BLaER1 treated with 17β-estradiol and CSF1 and Interleukin-3, amounts not matched to agents 10 nM and 100 nM (cell line): ENCODE measurements at regions not wholly inside any gene's neighbourhood (a gene's known extent, or its start where the extent isn't known, plus 50 kb on each side); places are given as distances from the start of the nearest gene placed in this dataset.

Experiments used
- H3K27ac ChIP-seq, 11 experiments: shearing (Covaris generic); formaldehyde crosslinking; 2 replicates each; pipeline ENCODE4 v1.8.1; 2022
- H3K27me3 ChIP-seq, 11 experiments: shearing (Covaris generic); formaldehyde crosslinking; 2 replicates each; pipeline ENCODE4 v1.8.1; 2022
- H3K36me3 ChIP-seq, 11 experiments: shearing (Covaris generic); formaldehyde crosslinking; 2 replicates each; pipeline ENCODE4 v1.8.1; 2022
- H3K4me1 ChIP-seq, 10 experiments: shearing (Covaris generic); formaldehyde crosslinking; 2 replicates each; pipeline ENCODE4 v1.8.1; 2022
- H3K4me2 ChIP-seq, 11 experiments: shearing (Covaris generic); formaldehyde crosslinking; 2 replicates each; pipeline ENCODE4 v1.8.1; 2022
- H3K4me3 ChIP-seq, 10 experiments: shearing (Covaris generic); formaldehyde crosslinking; 2 replicates each; pipeline ENCODE4 v1.8.1; 2022
- H3K9ac ChIP-seq, 11 experiments: shearing (Covaris generic); formaldehyde crosslinking; 2 replicates each; pipeline ENCODE4 v1.8.1; 2022
- H3K9me3 ChIP-seq, 11 experiments: shearing (Covaris generic); formaldehyde crosslinking; replicated peaks in 1 of 11; 2 replicates each; pipeline ENCODE4 v1.8.1; 2022
- H4K20me1 ChIP-seq, 11 experiments: shearing (Covaris generic); formaldehyde crosslinking; 2 replicates each; pipeline ENCODE4 v1.8.1; 2022
- Cebpa-rat ChIP-seq, 11 experiments: shearing (Covaris generic); IDR thresholded peaks; 2 replicates each; pipeline ENCODE4 v1.8.1; 2022

DNA sequence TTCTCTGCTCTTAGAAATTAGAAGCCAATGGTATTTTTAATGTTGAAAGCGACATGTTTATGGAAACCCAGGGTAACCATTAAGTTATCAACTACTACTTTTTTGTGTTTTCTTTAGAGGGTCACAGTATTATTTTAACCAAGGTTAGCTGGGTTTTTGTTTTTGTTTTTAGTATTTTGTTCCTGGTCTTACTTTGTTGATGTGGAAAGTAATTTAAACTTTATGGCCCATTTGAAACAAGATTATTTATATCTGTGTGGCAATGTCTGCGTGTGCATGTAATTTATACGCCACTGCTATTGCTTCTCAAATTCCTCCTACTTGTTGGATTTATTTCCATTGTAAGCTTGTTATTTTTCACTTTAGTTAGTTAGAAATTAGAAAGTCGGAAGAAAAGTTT, 722.1 kb upstream of the NR2F2 start:
- Histone ChIP-seq H3K4me3 (no peak overlapping the region), H4K20me1 (no peaks in the 10 kb centered on the region), H3K36me3 (no peaks in the 10 kb centered on the region), H3K27me3 (no peaks in the 10 kb centered on the region), H3K4me1 (peaks cover 7 to 29% (median 18%) of the 10 kb centered on the region in 10 experiments), H3K4me2 (peak overlapping the region in 3 of 11 experiments; percentile 24 to 64 (median 59); a peak in 4 of 22 replicates), H3K27ac (peak overlapping the region in 4 of 11 experiments; percentile 51 to 70 (median 60); a peak in 6 of 22 replicates), H3K9ac (no peak overlapping the region), H3K9me3 (no peaks in the 10 kb centered on the region)
- TF ChIP-seq Cebpa-rat (IDR thresholded peaks at IDR 0.05): no peak

DNA sequence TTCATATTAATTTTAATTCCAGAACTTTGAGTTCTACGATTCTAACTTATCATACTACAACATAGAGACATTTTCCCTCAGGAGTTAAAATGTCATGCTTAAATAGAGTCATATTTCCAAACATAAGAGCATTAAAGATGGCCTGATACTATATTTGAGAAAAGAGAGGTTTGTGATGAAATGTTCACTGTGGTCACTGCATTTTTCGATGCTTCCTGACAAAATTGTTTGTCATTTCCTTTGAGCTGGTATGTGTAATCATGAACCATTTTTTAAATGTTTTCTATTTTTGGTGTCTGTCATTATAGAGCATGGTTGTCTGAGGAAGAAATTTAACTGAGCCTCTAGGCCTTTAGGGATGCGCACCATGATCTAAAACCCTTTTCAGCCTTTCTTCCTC, 721.4 kb upstream of the NR2F2 start:
- Histone ChIP-seq H3K27me3 (no peaks in the 10 kb centered on the region), H3K27ac (peak overlapping the region in 7 of 11 experiments; percentile 13 to 70 (median 51); a peak in 11 of 22 replicates), H3K4me3 (no peak overlapping the region), H3K9me3 (no peaks in the 10 kb centered on the region), H3K9ac (no peak overlapping the region), H3K4me1 (peaks cover 2 to 23% (median 13%) of the 10 kb centered on the region in 10 experiments), H3K36me3 (no peaks in the 10 kb centered on the region), H3K4me2 (peak overlapping the region in 8 of 11 experiments; percentile 13 to 64 (median 56); a peak in 14 of 22 replicates), H4K20me1 (no peaks in the 10 kb centered on the region)
- no peak for TF ChIP-seq Cebpa-rat (IDR thresholded peaks at IDR 0.05)

DNA sequence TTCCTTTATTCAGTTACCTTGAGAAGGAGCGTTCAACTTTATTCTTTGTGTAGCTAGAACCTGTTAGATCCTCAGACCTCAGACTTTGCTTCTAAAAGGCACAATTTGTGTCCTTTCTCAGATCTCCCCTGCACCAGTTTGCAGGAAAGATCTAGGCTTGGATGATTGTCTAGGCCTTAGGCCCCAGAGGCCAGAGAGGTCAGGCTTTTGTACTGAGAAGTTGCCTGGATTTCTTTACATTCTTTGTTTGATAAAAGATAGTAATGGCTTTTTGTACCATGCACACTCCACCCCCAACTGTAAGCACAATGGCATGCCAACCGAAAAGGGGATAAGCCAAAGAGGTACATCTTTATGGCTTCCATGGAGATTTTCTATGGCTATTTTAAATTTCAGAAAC, 719.6 kb upstream of the NR2F2 start:
- Histone ChIP-seq H3K9ac (no peak overlapping the region), H4K20me1 (no peaks in the 10 kb centered on the region), H3K4me2 (no peak overlapping the region), H3K27ac (no peak overlapping the region), H3K36me3 (no peaks in the 10 kb centered on the region), H3K4me3 (no peak overlapping the region), H3K27me3 (no peaks in the 10 kb centered on the region), H3K4me1 (peaks cover 0 to 21% (median 12%) of the 10 kb centered on the region in 10 experiments; a peak in 14 of 20 replicates), H3K9me3 (no peaks in the 10 kb centered on the region)
- TF ChIP-seq Cebpa-rat (IDR thresholded peaks at IDR 0.05): no peak

DNA sequence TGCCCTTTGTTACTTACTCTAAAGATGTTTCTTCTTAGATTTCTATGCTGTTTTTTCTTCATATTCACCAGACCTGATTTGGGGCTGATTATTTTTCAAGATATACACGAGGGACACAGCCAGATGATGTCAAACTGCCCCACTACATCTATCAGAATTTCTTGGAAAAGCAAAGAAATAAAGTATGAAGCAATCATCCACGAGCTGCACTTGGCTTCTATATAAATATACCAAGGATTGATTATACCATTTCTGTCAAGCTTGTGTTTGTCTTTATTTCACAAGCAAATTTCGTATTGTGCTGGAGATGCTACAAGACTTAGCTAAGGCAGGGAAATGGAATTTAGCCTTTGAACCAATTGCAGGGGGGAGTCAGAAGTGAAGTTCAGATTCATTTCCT, 715.1 kb upstream of the NR2F2 start:
- no peaks in the 10 kb centered on the region for H3K4me1 ChIP-seq
- no peak overlapping the region for H3K4me2 ChIP-seq
- H3K36me3 ChIP-seq: no peaks in the 10 kb centered on the region
- H3K9me3 ChIP-seq: 0 out of 22 replicates have a peak, but pooled peaks cover 0 to 3% (median 0%) of the 10 kb centered on the region in 11 experiments
- H3K4me3 ChIP-seq: no peak overlapping the region
- no peak overlapping the region for H3K9ac ChIP-seq
- no peaks in the 10 kb centered on the region for H4K20me1 ChIP-seq
- TF ChIP-seq Cebpa-rat (IDR thresholded peaks at IDR 0.05): no peak
- no peaks in the 10 kb centered on the region for H3K27me3 ChIP-seq
- no peak overlapping the region for H3K27ac ChIP-seq

DNA sequence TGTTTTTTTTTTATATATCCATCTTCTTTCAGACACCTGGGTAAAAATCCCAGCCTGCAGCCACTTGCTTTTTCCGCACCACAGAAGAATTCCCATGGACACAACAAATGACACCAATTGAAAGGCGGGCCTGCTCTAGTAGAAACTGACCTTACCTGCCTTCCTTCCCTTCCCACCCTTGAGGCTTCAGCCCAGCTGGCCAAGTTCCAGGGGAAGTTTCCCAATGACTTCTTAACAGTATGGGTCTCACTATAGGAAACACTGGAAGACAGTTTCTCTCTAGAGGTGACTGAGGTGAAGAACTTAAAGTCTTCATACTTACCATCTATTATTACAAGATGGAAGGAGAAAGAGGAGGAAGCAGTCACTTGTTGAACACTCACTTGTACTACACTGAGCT, 714.2 kb upstream of the NR2F2 start:
- TF ChIP-seq Cebpa-rat (IDR thresholded peaks at IDR 0.05): no peak
- Histone ChIP-seq H3K9ac (no peak overlapping the region), H3K4me1 (peaks cover 0 to 9% (median 3%) of the 10 kb centered on the region in 10 experiments; a peak in 5 of 20 replicates), H3K9me3 (0 out of 22 replicates have a peak, but pooled peaks cover 0 to 3% (median 0%) of the 10 kb centered on the region in 11 experiments), H3K4me2 (no peak overlapping the region), H3K36me3 (no peaks in the 10 kb centered on the region), H3K27me3 (no peaks in the 10 kb centered on the region), H4K20me1 (no peaks in the 10 kb centered on the region), H3K27ac (no peak overlapping the region), H3K4me3 (no peak overlapping the region)

DNA sequence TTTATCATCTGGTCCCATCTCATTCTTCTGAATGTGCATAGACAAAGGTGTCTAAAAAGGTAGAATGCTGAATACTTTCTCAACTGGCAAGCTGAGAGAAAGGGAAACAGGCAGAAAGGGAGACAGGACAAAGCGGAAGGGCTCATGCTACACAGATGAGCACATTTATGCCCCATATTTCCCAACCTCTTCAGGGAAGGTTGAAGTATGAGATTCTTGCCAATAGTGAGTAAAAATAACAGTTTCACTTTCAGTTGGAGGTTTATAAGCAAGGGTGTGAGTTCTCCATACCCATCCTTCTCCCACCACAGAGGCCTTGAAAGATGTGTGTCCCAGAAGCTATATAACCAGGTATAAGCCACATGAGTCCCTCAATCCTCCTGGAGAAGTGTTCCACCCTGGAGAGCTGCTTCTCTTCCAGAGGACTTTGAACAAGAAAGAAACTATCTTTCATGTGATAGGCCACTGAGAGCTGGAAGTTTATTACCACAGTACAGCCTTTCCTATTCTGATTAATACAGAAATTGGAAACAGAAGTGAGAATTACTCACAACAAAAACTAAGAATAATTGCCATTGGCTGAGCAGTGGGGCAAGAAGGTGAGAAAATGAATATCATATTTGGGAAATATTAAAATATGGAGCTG, 709.4 kb upstream of the NR2F2 start:
- H4K20me1 ChIP-seq: no peaks in the 10 kb centered on the region
- TF ChIP-seq Cebpa-rat (IDR thresholded peaks at IDR 0.05): peak in 2 of 11 experiments; percentile 23 to 47; a peak in 1 of 22 replicates
- H3K27ac ChIP-seq: peak overlapping the region in 1 of 11 experiments; percentile 37; a peak in 2 of 22 replicates
- H3K9ac ChIP-seq: no peak overlapping the region
- no peaks in the 10 kb centered on the region for H3K27me3 ChIP-seq
- H3K4me1 ChIP-seq: peaks cover 0 to 9% (median 3%) of the 10 kb centered on the region in 10 experiments; a peak in 7 of 20 replicates
- peaks cover 0 to 14% (median 8%) of the 10 kb centered on the region in 11 experiments; a peak in 12 of 22 replicates for H3K9me3 ChIP-seq
- H3K4me3 ChIP-seq: no peak overlapping the region
- H3K36me3 ChIP-seq: no peaks in the 10 kb centered on the region
- H3K4me2 ChIP-seq: peak overlapping the region in 6 of 11 experiments; percentile 9 to 42 (median 20); a peak in 9 of 22 replicates

DNA sequence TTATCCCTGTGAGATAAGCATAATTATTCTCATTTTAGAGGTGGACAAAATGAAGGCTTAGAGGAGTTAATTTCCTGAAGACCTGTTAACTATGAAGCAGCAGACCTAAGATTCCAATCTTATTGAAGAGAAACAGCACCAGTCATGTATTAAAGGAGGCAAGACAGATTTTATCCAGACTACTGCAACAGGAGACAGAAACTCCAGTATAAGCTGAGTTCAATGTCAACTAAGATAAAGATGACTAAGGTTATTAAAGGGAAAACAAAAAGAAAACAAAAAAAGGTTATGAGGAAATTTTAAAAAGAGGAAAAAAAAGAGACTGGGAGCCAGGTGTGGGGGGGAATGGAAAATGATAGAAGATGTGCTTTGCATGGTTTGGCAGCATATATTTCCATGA, 707.7 kb upstream of the NR2F2 start:
- Histone ChIP-seq H3K9me3 (peaks cover 0 to 14% (median 8%) of the 10 kb centered on the region in 11 experiments; a peak in 12 of 22 replicates), H3K4me3 (no peak overlapping the region), H4K20me1 (no peaks in the 10 kb centered on the region), H3K9ac (no peak overlapping the region), H3K36me3 (no peaks in the 10 kb centered on the region), H3K4me2 (no peak overlapping the region), H3K4me1 (peaks cover 5 to 20% (median 16%) of the 10 kb centered on the region in 10 experiments; a peak in 16 of 20 replicates), H3K27ac (no peak overlapping the region), H3K27me3 (peaks cover 0 to 10% (median 0%) of the 10 kb centered on the region in 11 experiments; a peak in 1 of 22 replicates)
- TF ChIP-seq Cebpa-rat (IDR thresholded peaks at IDR 0.05): no peak

DNA sequence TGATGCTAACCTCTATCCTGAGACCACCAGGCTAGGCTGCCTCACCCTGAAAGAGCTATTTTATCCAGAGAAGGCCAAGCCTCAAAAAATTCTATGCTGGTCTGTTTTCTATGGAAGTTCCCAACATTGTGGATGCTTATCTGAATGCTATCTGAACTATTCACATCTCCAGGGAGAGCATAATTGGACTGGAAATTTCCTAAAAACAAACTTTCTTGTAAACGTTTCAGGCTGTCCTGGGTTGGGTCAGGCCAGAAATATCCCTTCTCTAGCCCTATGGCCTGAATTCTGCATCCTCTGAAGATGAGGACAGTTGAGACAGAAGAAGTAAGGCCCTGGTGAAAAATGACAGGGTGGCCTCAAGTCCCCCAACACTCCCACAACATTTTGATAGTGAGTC, 706.4 kb upstream of the NR2F2 start:
- Histone ChIP-seq H3K4me3 (no peak overlapping the region), H3K9me3 (peaks cover 0 to 14% (median 8%) of the 10 kb centered on the region in 11 experiments; a peak in 12 of 22 replicates), H3K9ac (no peak overlapping the region), H3K27me3 (peaks cover 0 to 10% (median 0%) of the 10 kb centered on the region in 11 experiments; a peak in 1 of 22 replicates), H3K4me1 (peaks cover 5 to 20% (median 16%) of the 10 kb centered on the region in 10 experiments; a peak in 16 of 20 replicates), H4K20me1 (no peaks in the 10 kb centered on the region), H3K36me3 (no peaks in the 10 kb centered on the region), H3K27ac (no peak overlapping the region), H3K4me2 (no peak overlapping the region)
- no peak for TF ChIP-seq Cebpa-rat (IDR thresholded peaks at IDR 0.05)

DNA sequence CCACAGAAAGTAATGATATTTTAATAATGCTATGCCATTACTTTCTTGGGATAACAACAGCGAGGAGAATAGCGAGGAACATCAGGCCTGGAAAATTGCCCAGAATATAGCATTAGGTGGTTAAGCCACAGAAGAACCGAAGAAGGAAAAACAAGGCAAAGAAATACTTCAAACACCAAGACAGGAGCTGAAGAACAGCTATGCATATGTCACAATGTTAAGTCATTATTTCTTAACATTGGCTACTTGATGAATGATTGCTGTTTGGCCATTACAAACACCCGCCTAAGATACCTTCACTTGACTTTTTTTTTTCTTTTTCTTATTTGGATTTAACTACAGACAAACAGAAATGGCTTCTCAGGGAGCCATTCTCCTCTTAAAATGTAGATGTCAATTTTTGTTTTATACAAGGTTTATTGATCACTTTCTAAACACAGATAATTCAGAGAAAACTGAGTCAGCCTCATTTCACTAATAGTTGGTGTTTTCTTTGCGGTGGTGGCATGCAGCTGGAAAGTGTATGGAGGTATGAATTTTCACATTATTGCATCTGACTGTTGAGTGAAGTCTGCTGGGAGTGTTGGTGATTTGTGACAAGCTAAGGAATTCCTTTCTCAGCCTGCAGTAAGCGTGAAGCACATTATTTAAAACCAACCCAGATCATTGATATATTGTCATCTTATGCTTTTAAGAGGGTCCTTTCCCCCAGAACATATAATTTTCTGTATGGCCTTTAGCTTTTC, 705.7 kb upstream of the NR2F2 start:
- Histone ChIP-seq H3K27me3 (peaks cover 0 to 10% (median 0%) of the 10 kb centered on the region in 11 experiments; a peak in 1 of 22 replicates), H3K4me3 (no peak overlapping the region), H3K4me1 (peaks cover 5 to 20% (median 16%) of the 10 kb centered on the region in 10 experiments; a peak in 16 of 20 replicates), H4K20me1 (no peaks in the 10 kb centered on the region), H3K9me3 (peaks cover 0 to 14% (median 8%) of the 10 kb centered on the region in 11 experiments; a peak in 12 of 22 replicates), H3K27ac (no peak overlapping the region), H3K36me3 (no peaks in the 10 kb centered on the region), H3K4me2 (no peak overlapping the region), H3K9ac (no peak overlapping the region)
- no peak for TF ChIP-seq Cebpa-rat (IDR thresholded peaks at IDR 0.05)
